ENCODE measurements at regions not wholly inside any gene's neighbourhood (a gene's known extent, or its start where the extent isn't known, plus 50 kb on each side); places are given as distances from the start of the nearest gene placed in this dataset.

- TF ChIP-seq POLR2AphosphoS5 (IDR thresholded peaks at IDR 0.05; ENCODE audit: low read depth, low read length) (no peak), POLR2A (IDR thresholded peaks at IDR 0.05; ENCODE audit: low read depth, low read length) (no peak), TAF1 (IDR thresholded peaks at IDR 0.05; ENCODE audit: borderline replicate concordance, low read depth, low read length) (no peak)
These were observed 125.3 kb upstream of the CCDC68 start for GRCh38 chr18:55084550-55084949.

Measured in GM12892 (cell line).